H9 (cell line): ENCODE measurements at regions not wholly inside any gene's neighbourhood (a gene's known extent, or its start where the extent isn't known, plus 50 kb on each side); places are given as distances from the start of the nearest gene placed in this dataset.
A peak's percentile ranks its signal among the peaks of the same experiment; 100 is the strongest.

Experiments
- DNase-seq: peaks from one replicate; pipeline ENCODE4 v3.0.0-alpha.2; 2017
- H2AFZ ChIP-seq: one replicate; pipeline ENCODE4 v1.6.1; 2013; ENCODE audit warnings: mild to moderate bottlenecking, low read length, control low read depth, moderate library complexity
- H2AK5ac ChIP-seq: 2 replicates; pipeline ENCODE4 v1.6.1; 2013; ENCODE audit warnings: low read length, control low read depth, mixed read lengths; ENCODE audit not compliant: insufficient read length
- H2BK120ac ChIP-seq: one replicate; pipeline ENCODE4 v1.6.1; 2013; ENCODE audit warnings: low read depth, mild to moderate bottlenecking, low read length, control low read depth, inconsistent platforms; ENCODE audit not compliant: poor library complexity, severe bottlenecking
- H2BK12ac ChIP-seq: 2 replicates; pipeline ENCODE4 v1.6.1; 2013; ENCODE audit warnings: low read length, control low read depth, mixed read lengths, low read depth; ENCODE audit not compliant: insufficient read length
- H2BK15ac ChIP-seq: 2 replicates; pipeline ENCODE4 v1.6.1; 2013; ENCODE audit warnings: low read depth, low read length, control low read depth
- H2BK20ac ChIP-seq: one replicate; pipeline ENCODE4 v1.6.1; 2013; ENCODE audit warnings: low read depth, mild to moderate bottlenecking, low read length, control low read depth, inconsistent platforms; ENCODE audit not compliant: poor library complexity, severe bottlenecking
- H2BK5ac ChIP-seq: 2 replicates; pipeline ENCODE4 v1.6.1; 2013; ENCODE audit warnings: low read length, control low read depth, mixed read lengths; ENCODE audit not compliant: insufficient read length
- H3K14ac ChIP-seq: 2 replicates; pipeline ENCODE4 v1.6.1; 2013; ENCODE audit warnings: low read length, control low read depth; ENCODE audit not compliant: insufficient read depth
- H3K18ac ChIP-seq: 2 replicates; pipeline ENCODE4 v1.6.1; 2013; ENCODE audit warnings: low read depth, mild to moderate bottlenecking, mixed read lengths, low read length, control low read depth; ENCODE audit not compliant: insufficient read length
- H3K23ac ChIP-seq: 2 replicates; pipeline ENCODE4 v1.6.1; 2013; ENCODE audit warnings: low read length, control low read depth, mixed read lengths, low read depth; ENCODE audit not compliant: insufficient read length
- H3K23me2 ChIP-seq: 2 replicates; pipeline ENCODE4 v1.6.1; 2013; ENCODE audit warnings: low read depth, mild to moderate bottlenecking, mixed read lengths, low read length, control low read depth; ENCODE audit not compliant: insufficient read length, poor library complexity, severe bottlenecking
- H3K27ac ChIP-seq: 2 replicates; pipeline ENCODE4 v1.5.1; 2013; ENCODE audit warnings: low read length, control low read depth, mixed read lengths, low read depth; ENCODE audit not compliant: insufficient read length
- H3K27me3 ChIP-seq: 2 replicates; pipeline ENCODE4 v1.6.1; 2013; ENCODE audit warnings: low read length, control low read depth, inconsistent platforms; ENCODE audit not compliant: insufficient read depth
- H3K4ac ChIP-seq: 2 replicates; pipeline ENCODE4 v1.6.1; 2013; ENCODE audit warnings: low read depth, mild to moderate bottlenecking, control low read depth, inconsistent platforms, low read length, moderate library complexity
- H3K4me1 ChIP-seq: 2 replicates; pipeline ENCODE4 v1.6.1; 2013; ENCODE audit warnings: low read length, control low read depth, inconsistent platforms; ENCODE audit not compliant: insufficient read depth
- H3K4me2 ChIP-seq: 2 replicates; pipeline ENCODE4 v1.6.1; 2013; ENCODE audit warnings: low read length, control low read depth, mixed read lengths; ENCODE audit not compliant: insufficient read length, insufficient read depth
- H3K56ac ChIP-seq: 2 replicates; pipeline ENCODE4 v1.6.1; 2013; ENCODE audit warnings: low read depth, mild to moderate bottlenecking, mixed read lengths, low read length, control low read depth; ENCODE audit not compliant: insufficient read length
- H3K79me1 ChIP-seq: 2 replicates; pipeline ENCODE4 v1.6.1; 2013; ENCODE audit warnings: low read depth, mild to moderate bottlenecking, moderate library complexity, low read length, control low read depth, inconsistent platforms; ENCODE audit not compliant: insufficient read depth, poor library complexity, severe bottlenecking
- H3K79me2 ChIP-seq: 2 replicates; pipeline ENCODE4 v1.6.1; 2013; ENCODE audit warnings: low read length, control low read depth, inconsistent platforms; ENCODE audit not compliant: insufficient read depth
- H3K9ac ChIP-seq: 2 replicates; pipeline ENCODE4 v1.6.1; 2013; ENCODE audit warnings: low read length, control low read depth, mixed read lengths; ENCODE audit not compliant: insufficient read length; ENCODE audit errors: extremely low read depth
- H3K9me3 ChIP-seq: one replicate; pipeline ENCODE4 v1.6.1; 2013; ENCODE audit warnings: low read depth, low read length, inconsistent platforms; ENCODE audit not compliant: control insufficient read depth
- H3T11ph ChIP-seq: one replicate; pipeline ENCODE4 v1.6.1; 2013; ENCODE audit warnings: mild to moderate bottlenecking, low read length, control low read depth, inconsistent platforms
- H4K20me1 ChIP-seq: one replicate; pipeline ENCODE4 v1.6.1; 2013; ENCODE audit not compliant: control insufficient read depth, insufficient read length, insufficient read depth
- H4K5ac ChIP-seq: 2 replicates; pipeline ENCODE4 v1.6.1; 2013; ENCODE audit warnings: low read depth, mild to moderate bottlenecking, mixed read lengths, low read length, control low read depth; ENCODE audit not compliant: insufficient read length
- H4K8ac ChIP-seq: replicated peaks from 2 replicates; pipeline ENCODE4 v1.6.1; 2013; ENCODE audit warnings: low read length, control low read depth, mixed read lengths, low read depth; ENCODE audit not compliant: insufficient read length
- H4K91ac ChIP-seq: 2 replicates; pipeline ENCODE4 v1.6.1; 2013; ENCODE audit warnings: low read depth, mild to moderate bottlenecking, moderate library complexity, mixed read lengths, low read length, control low read depth; ENCODE audit not compliant: insufficient read length
- H3K27ac Mint-ChIP-seq, 3 experiments: 2 replicates in 2 of 3; 3 replicates in 1 of 3; pipeline ENCODE4 v1.8.0; 2020 to 2021; ENCODE audit warnings: mixed read lengths in 3 of 3, mild to moderate bottlenecking in 1 of 3, moderate library complexity in 1 of 3
- H3K27me3 Mint-ChIP-seq: 2 replicates; pipeline ENCODE4 v1.8.0; 2021; ENCODE audit warnings: low read depth, mild to moderate bottlenecking, moderate library complexity, mixed read lengths
- H3K36me3 Mint-ChIP-seq, 3 experiments: 2 replicates in 2 of 3; 3 replicates in 1 of 3; pipeline ENCODE4 v1.8.0; 2020 to 2021; ENCODE audit warnings: low read depth in 3 of 3, mixed read lengths in 3 of 3; ENCODE audit not compliant: insufficient read depth in 1 of 3
- H3K4me1 Mint-ChIP-seq, 2 experiments: 2 replicates each; pipeline ENCODE4 v1.8.0; 2020; ENCODE audit warnings: mixed read lengths in 2 of 2
- H3K4me3 Mint-ChIP-seq, 2 experiments: 2 replicates in 1 of 2; 3 replicates in 1 of 2; pipeline ENCODE4 v1.8.0; 2020 to 2021; ENCODE audit warnings: mild to moderate bottlenecking in 2 of 2, mixed read lengths in 2 of 2, moderate library complexity in 1 of 2
- H3K9me3 Mint-ChIP-seq, 2 experiments: 2 replicates in 1 of 2; 3 replicates in 1 of 2; pipeline ENCODE4 v1.8.0; 2020; ENCODE audit warnings: mild to moderate bottlenecking in 2 of 2, mixed read lengths in 2 of 2, moderate library complexity in 1 of 2
- TF ChIP-seq, protein P1 (sequence below): fragments of 200-600 bp; sonication (generic); conservative IDR thresholded peaks from 3 replicates; pipeline ENCODE4 v1.8.0; 2021; ENCODE audit warnings: antibody characterized with exemption, mild to moderate bottlenecking

DNA sequence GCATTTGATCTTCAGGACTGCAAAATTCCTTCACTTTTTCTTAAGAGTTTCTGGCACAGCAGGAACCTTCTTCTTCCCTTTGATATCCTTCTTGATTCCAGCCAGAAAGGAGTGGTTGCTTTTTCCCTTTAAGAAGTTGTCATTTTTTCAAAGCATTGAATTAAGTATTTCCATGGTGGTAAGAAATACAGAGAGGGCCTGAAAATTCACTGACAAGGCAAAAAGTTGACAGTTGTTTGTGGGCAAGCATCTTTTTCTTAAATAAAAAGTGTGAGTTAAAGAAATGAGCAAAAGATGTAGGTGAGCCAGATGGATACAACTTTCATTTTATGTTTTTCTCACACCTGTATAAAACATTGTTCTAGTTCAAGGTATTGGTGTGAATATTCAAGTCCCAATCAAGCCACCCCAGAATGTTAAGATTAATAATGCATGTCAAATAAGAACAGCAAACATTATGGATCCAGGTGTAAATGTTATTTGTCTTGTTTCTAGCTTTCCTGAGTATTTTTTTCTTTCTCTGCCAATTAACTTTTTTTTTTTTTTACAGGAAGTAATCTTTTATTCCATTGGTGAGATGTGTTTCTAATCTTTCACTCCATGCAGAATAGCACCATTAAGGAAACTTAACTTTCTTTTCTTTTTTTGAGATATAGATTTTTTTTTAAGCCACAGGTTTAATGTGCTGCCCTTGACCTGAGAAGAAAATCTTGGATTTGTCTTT is 334.3 kb upstream of the SEMA3A start:
- Mint-ChIP-seq H3K27me3 (no peaks in the 10 kb centered on the region), H3K36me3 (no peaks in the 10 kb centered on the region), H3K27ac (peak overlapping the region in 1 of 3 experiments; percentile 26; a peak in 1 of 7 replicates), H3K4me3 (no peak overlapping the region), H3K9me3 (no peaks in the 10 kb centered on the region), H3K4me1 (peaks cover 14 to 17% of the 10 kb centered on the region in 2 experiments)
- H3K9me3 ChIP-seq, result no peaks in the 10 kb centered on the region
- no peak overlapping the region for H4K5ac ChIP-seq
- no peak overlapping the region for H4K91ac ChIP-seq
- no peak overlapping the region for H3T11ph ChIP-seq
- TF ChIP-seq, protein P1, sequence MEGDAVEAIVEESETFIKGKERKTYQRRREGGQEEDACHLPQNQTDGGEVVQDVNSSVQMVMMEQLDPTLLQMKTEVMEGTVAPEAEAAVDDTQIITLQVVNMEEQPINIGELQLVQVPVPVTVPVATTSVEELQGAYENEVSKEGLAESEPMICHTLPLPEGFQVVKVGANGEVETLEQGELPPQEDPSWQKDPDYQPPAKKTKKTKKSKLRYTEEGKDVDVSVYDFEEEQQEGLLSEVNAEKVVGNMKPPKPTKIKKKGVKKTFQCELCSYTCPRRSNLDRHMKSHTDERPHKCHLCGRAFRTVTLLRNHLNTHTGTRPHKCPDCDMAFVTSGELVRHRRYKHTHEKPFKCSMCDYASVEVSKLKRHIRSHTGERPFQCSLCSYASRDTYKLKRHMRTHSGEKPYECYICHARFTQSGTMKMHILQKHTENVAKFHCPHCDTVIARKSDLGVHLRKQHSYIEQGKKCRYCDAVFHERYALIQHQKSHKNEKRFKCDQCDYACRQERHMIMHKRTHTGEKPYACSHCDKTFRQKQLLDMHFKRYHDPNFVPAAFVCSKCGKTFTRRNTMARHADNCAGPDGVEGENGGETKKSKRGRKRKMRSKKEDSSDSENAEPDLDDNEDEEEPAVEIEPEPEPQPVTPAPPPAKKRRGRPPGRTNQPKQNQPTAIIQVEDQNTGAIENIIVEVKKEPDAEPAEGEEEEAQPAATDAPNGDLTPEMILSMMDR, result no peak
- no peak overlapping the region for H3K18ac ChIP-seq
- no peak overlapping the region for H4K8ac ChIP-seq
- no peak overlapping the region for H3K56ac ChIP-seq
- no peaks in the 10 kb centered on the region for H3K79me1 ChIP-seq
- no peak overlapping the region for H3K27ac ChIP-seq
- H3K23ac ChIP-seq, result no peak overlapping the region
- H2BK20ac ChIP-seq, result no peak overlapping the region
- H3K27me3 ChIP-seq, result no peaks in the 10 kb centered on the region
- H3K4me2 ChIP-seq, result no peak overlapping the region
- no peak overlapping the region for H2AK5ac ChIP-seq
- no peak for DNase-seq
- H2BK5ac ChIP-seq, result no peak overlapping the region
- no peak overlapping the region for H2AFZ ChIP-seq
- no peak overlapping the region for H2BK15ac ChIP-seq
- H4K20me1 ChIP-seq, result no peaks in the 10 kb centered on the region
- no peaks in the 10 kb centered on the region for H3K79me2 ChIP-seq
- no peak overlapping the region for H3K4ac ChIP-seq
- no peak overlapping the region for H2BK120ac ChIP-seq
- no peak overlapping the region for H2BK12ac ChIP-seq
- H3K4me1 ChIP-seq, result no peaks in the 10 kb centered on the region
- no peak overlapping the region for H3K9ac ChIP-seq
- no peaks in the 10 kb centered on the region for H3K23me2 ChIP-seq
- no peak overlapping the region for H3K14ac ChIP-seq
